ENCODE measurements at regions not wholly inside any gene's neighbourhood (a gene's known extent, or its start where the extent isn't known, plus 50 kb on each side); places are given as distances from the start of the nearest gene placed in this dataset.

- TF ChIP-seq JUN (IDR thresholded peaks at IDR 0.05; ENCODE audit: borderline replicate concordance, insufficient read depth, insufficient read length, low read depth) (no peak), GATA2 (IDR thresholded peaks at IDR 0.05; ENCODE audit: insufficient read depth, insufficient read length, low read depth, low read length) (no peak), POLR2AphosphoS5 (IDR thresholded peaks at IDR 0.05; ENCODE audit: insufficient read depth, low read depth, low read length) (no peak), MAX (IDR thresholded peaks at IDR 0.05; ENCODE audit: insufficient read depth, insufficient read length) (no peak), EZH2 (IDR thresholded peaks at IDR 0.05; ENCODE audit: borderline replicate concordance, low read depth, low read length, severe bottlenecking) (no peak), MYC (IDR thresholded peaks at IDR 0.05; ENCODE audit: low read depth, low read length) (no peak), FOS (IDR thresholded peaks at IDR 0.05; ENCODE audit: borderline replicate concordance, insufficient read depth, low read length) (no peak)
- H3K9me3 ChIP-seq (replicated peaks; ENCODE audit: control insufficient read depth, insufficient read depth, low read length), result no peaks in the 10 kb centered on the region
- H3K4me3 ChIP-seq (replicated peaks in 1 of 3; ENCODE audit: insufficient read depth in 1 of 3, low read depth in 1 of 3, low read length in 3 of 3), result no peak overlapping the region
- no peak overlapping the region for H3K27ac ChIP-seq (ENCODE audit: insufficient read depth, low read depth, low read length)
- no peak overlapping the region for H3K9ac ChIP-seq (replicated peaks; ENCODE audit: extremely low read depth, insufficient read depth, low read length)
- no peaks in the 10 kb centered on the region for H3K36me3 ChIP-seq (ENCODE audit: control insufficient read depth in 2 of 2, extremely low read depth in 1 of 2, insufficient read depth in 2 of 2, low read length in 2 of 2)
- BruUV-seq (replicated peaks), result no TSS peak
- no peak for DNase-seq (ENCODE audit: low read depth, low spot score)
- H3K27me3 ChIP-seq (ENCODE audit: control insufficient read depth in 2 of 2, insufficient read depth in 2 of 2, low read length in 2 of 2), result no peaks in the 10 kb centered on the region
- dilution Hi-C loops (cut with MboI; ENCODE audit: extremely low pct_ligation_motif_present, low sequenced_read_pairs) (no loop called here), intact Hi-C loops (cut with micrococcal nuclease) (no loop called here)
- no peaks in the 10 kb centered on the region for H3K9me1 ChIP-seq (replicated peaks; ENCODE audit: control insufficient read depth, extremely low read depth, insufficient read depth, low read length)
- ChIA-PET CTCF (no interaction called here), POLR2A (no interaction called here)
- no peak overlapping the region for H3K4me2 ChIP-seq (ENCODE audit: insufficient read depth, low read length)
- no peaks in the 10 kb centered on the region for H4K20me1 ChIP-seq (replicated peaks; ENCODE audit: control insufficient read depth, extremely low read depth, insufficient read depth, low read length)
- no peak for FAIRE-seq
- no peaks in the 10 kb centered on the region for H3K79me2 ChIP-seq (ENCODE audit: control insufficient read depth, insufficient read depth, low read length)
- no peak overlapping the region for H2AFZ ChIP-seq (ENCODE audit: low read depth, low read length)
- no peaks in the 10 kb centered on the region for H3K4me1 ChIP-seq (ENCODE audit: control insufficient read depth, extremely low read depth, insufficient read depth, low read length)
Observed at GRCh38 chr13:78382491-78382890, 220.9 kb downstream of the POU4F1 start.

DNA sequence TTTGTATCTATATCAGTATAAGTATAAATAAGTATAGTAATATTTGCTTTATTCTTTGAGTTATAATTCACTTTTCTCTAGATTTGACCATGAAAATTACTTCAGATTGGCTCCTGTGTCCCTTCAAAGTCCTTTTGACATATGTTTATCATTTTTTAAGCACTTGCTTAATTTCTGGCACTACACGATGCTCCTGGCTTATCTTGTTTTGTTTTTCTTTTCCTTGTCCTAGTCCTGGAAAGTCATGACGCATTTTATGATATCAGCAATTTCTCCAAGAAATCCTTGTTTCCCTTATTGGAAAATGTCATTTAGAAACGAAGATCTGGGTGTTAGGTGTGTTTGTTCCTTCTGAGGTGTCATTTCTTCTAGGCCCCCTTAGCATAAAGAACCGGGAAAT, 226.5 kb downstream of the POU4F1 start:
- intact Hi-C loops (cut with micrococcal nuclease) (no loop called here), dilution Hi-C loops (cut with MboI; ENCODE audit: extremely low pct_ligation_motif_present, low sequenced_read_pairs) (no loop called here)
- Histone ChIP-seq H3K36me3 (ENCODE audit: control insufficient read depth in 2 of 2, extremely low read depth in 1 of 2, insufficient read depth in 2 of 2, low read length in 2 of 2) (no peaks in the 10 kb centered on the region), H3K27ac (ENCODE audit: insufficient read depth, low read depth, low read length) (no peak overlapping the region), H4K20me1 (replicated peaks; ENCODE audit: control insufficient read depth, extremely low read depth, insufficient read depth, low read length) (no peaks in the 10 kb centered on the region), H3K4me1 (ENCODE audit: control insufficient read depth, extremely low read depth, insufficient read depth, low read length) (no peaks in the 10 kb centered on the region), H3K9me1 (replicated peaks; ENCODE audit: control insufficient read depth, extremely low read depth, insufficient read depth, low read length) (no peaks in the 10 kb centered on the region), H3K27me3 (ENCODE audit: control insufficient read depth in 2 of 2, insufficient read depth in 2 of 2, low read length in 2 of 2) (no peaks in the 10 kb centered on the region), H3K4me3 (replicated peaks in 1 of 3; ENCODE audit: insufficient read depth in 1 of 3, low read depth in 1 of 3, low read length in 3 of 3) (no peak overlapping the region), H2AFZ (ENCODE audit: low read depth, low read length) (no peak overlapping the region), H3K4me2 (ENCODE audit: insufficient read depth, low read length) (no peak overlapping the region), H3K9ac (replicated peaks; ENCODE audit: extremely low read depth, insufficient read depth, low read length) (no peak overlapping the region), H3K79me2 (ENCODE audit: control insufficient read depth, insufficient read depth, low read length) (no peaks in the 10 kb centered on the region), H3K9me3 (replicated peaks; ENCODE audit: control insufficient read depth, insufficient read depth, low read length) (no peaks in the 10 kb centered on the region)
- ChIA-PET CTCF (no interaction called here), POLR2A (no interaction called here)
- DNase-seq (ENCODE audit: low read depth, low spot score) (no peak), FAIRE-seq (no peak)
- TF ChIP-seq JUN (IDR thresholded peaks at IDR 0.05; ENCODE audit: borderline replicate concordance, insufficient read depth, insufficient read length, low read depth), result no peak
- no peak for TF ChIP-seq MYC (IDR thresholded peaks at IDR 0.05; ENCODE audit: low read depth, low read length)
- no peak for TF ChIP-seq POLR2AphosphoS5 (IDR thresholded peaks at IDR 0.05; ENCODE audit: insufficient read depth, low read depth, low read length)
- TF ChIP-seq, protein P1, sequence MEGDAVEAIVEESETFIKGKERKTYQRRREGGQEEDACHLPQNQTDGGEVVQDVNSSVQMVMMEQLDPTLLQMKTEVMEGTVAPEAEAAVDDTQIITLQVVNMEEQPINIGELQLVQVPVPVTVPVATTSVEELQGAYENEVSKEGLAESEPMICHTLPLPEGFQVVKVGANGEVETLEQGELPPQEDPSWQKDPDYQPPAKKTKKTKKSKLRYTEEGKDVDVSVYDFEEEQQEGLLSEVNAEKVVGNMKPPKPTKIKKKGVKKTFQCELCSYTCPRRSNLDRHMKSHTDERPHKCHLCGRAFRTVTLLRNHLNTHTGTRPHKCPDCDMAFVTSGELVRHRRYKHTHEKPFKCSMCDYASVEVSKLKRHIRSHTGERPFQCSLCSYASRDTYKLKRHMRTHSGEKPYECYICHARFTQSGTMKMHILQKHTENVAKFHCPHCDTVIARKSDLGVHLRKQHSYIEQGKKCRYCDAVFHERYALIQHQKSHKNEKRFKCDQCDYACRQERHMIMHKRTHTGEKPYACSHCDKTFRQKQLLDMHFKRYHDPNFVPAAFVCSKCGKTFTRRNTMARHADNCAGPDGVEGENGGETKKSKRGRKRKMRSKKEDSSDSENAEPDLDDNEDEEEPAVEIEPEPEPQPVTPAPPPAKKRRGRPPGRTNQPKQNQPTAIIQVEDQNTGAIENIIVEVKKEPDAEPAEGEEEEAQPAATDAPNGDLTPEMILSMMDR (IDR thresholded peaks at IDR 0.05; ENCODE audit: extremely low read depth in 1 of 2, insufficient read depth in 1 of 2, low read depth in 1 of 2, low read length in 2 of 2), result no peak
- TF ChIP-seq POLR2A (IDR thresholded peaks at IDR 0.05; ENCODE audit: low read depth, low read length), result no peak
- no peak for TF ChIP-seq MAX (IDR thresholded peaks at IDR 0.05; ENCODE audit: insufficient read depth, insufficient read length)
- no peak for TF ChIP-seq FOS (IDR thresholded peaks at IDR 0.05; ENCODE audit: borderline replicate concordance, insufficient read depth, low read length)
- no peak for TF ChIP-seq GATA2 (IDR thresholded peaks at IDR 0.05; ENCODE audit: insufficient read depth, insufficient read length, low read depth, low read length)
- TF ChIP-seq EZH2 (IDR thresholded peaks at IDR 0.05; ENCODE audit: borderline replicate concordance, low read depth, low read length, severe bottlenecking), result no peak
- no TSS peak for BruUV-seq (replicated peaks)
